HG03280 (cell line): ENCODE measurements at regions not wholly inside any gene's neighbourhood (a gene's known extent, or its start where the extent isn't known, plus 50 kb on each side); places are given as distances from the start of the nearest gene placed in this dataset.
"Not testable (repeated sequence)": the region's sequence is repeated elsewhere in the genome, so short reads cannot be mapped to it uniquely, and the experiment has no call there.

Experiments used
- ATAC-seq: cut with Tn5 transposase; IDR thresholded peaks from one replicate; pipeline ENCODE4 v1.9.1; 2021; ENCODE audit warnings: mild to moderate bottlenecking, moderate library complexity; ENCODE audit not compliant: unreplicated experiment

DNA sequence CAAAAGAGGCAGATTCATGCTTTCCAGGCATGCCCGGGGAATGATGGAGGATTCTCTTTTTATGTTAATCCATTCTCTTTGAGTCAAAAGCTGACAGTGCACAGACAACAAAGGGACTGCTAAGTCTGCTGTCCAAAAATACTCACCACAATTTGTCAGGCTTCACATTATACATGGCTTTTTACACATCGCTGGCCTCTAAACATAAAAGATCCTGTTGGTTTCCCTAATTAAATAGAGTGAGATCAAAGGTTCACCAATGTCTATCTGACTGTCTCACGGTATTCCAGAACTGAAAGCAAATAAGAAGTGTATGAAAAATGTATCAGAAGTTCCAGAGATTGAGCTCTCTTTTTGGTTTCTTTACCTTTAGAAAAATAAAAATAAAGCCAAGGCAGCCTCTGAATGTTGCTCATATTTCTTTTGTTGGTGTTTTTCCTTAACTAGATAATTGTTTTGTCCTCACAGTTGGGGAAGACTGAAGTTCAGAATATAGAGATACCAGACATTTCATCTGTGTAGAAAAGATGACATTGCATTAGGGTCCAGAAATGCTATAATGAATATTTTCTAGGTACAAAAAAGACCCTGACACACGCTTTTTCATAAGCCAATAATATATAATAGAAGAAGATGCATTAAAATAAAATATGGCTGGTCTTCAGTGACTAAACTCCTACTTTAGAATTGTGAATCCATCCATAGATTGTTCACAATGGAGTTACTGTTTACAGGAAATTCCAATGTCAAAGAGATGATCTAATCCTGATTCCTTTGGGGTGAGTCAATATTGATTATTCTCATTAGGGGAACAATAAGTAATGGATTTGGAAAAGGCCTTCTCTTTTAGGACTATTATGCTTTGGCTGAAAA is 688.2 kb upstream of the CDH6 start:
- ATAC-seq: no peak

DNA sequence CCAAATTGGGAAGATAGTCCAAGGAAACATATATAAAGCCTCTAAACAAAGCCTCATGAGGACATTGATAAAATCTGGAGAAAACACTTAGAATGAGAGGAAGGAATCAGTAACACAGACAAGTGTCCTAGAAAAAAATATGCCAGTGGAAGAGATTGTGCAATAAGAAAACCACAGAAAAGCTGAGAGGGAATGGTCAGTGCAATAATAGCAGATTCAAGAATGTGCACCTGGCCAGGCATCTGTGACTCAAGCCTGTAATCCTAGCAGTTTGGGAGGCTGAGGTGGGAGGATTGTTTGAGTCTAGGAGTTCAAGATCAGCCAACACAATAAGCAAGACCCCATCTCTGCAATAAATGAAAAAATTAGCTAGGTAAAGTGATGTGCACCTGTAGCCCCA is 691.2 kb upstream of the CDH6 start:
- no peak for ATAC-seq

DNA sequence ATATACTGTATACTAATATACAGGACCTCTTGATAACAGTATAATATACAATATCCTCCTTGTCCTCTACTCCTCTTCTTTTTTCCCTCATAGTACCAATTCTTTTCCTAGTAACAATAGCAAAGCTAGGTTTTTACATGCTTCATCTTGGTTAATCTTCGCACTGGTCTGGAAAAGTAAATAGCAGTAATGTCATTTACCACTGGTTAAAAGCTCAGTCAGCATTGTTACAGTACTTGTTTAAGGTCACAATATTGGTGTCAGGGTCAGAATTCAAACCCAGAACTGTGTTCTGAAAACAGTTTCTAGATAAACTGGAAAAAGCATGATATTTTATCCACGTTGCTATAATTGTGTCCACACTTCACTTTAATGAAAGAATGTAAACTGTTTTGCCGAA is 692.4 kb upstream of the CDH6 start:
- no peak for ATAC-seq

DNA sequence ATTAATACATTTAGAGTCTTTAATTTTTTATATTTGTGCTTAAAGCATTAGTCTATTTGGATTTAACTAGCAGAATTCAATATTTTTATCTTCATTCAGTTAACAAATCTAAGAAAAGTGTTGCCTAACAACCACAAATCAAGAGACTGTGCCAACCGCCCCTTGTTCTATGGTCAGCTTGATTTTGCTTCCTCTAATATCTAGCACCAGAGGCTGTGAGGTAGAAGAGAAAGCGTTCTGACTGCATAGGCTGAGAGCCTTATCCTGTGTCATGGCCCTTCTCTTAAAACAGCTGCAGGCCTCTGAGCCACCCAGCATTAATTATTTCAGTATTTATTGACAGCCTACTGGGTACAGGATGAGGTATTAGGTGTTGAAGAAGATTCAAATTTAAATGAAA is 693.0 kb upstream of the CDH6 start:
- ATAC-seq: no peak

GRCh38 chr5:30499402-30499801 is 694.1 kb upstream of the CDH6 start:
- no peak for ATAC-seq

GRCh38 chr5:30498972-30499371 is 694.5 kb upstream of the CDH6 start:
- ATAC-seq: no peak

GRCh38 chr5:30498509-30498908 is 695.0 kb upstream of the CDH6 start:
- not testable (repeated sequence) for ATAC-seq

DNA sequence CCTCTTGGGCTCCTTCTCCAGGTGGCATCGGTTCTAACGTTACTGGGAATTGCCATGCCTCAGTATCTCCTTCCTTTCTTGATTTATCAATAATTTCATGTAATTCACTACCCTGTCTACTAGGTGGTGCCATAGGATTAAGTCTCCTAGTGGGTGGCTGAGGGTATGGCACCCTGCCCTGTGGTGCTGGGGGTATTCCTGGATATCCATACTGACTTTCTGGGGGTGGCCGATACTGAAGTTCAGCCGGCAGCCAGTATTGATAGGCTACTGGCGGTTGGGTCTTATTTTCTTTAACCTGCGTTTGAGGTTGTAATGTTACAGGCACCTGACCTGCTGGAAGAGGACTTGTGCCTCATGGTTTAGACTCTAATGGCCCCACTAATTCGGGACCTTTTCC is 699.4 kb upstream of the CDH6 start:
- not testable (repeated sequence) for ATAC-seq

GRCh38 chr5:30479104-30479503 is 714.4 kb upstream of the CDH6 start:
- no peak for ATAC-seq

DNA sequence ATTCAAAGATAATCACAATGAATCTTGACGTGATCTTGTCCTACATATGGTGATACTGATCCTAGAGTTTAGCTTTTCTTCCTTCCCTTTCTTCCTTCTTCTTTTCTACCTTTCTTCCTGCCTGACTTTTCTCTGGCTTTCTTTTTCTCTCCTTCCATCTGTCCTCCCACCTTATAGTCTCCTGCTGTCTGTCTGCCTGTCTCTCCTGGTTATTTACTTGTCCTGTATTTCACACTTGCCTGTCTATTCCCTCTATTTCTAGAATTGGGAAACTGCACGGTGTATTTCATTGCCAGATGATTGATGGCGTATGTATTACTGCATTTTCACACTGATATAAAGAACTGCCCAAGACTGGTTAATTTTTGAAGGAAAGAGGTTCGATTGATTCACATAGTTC is 718.1 kb upstream of the CDH6 start:
- ATAC-seq: no peak

- no peak for ATAC-seq
Measured at GRCh38 chr5:30469691-30470090, 723.8 kb upstream of the CDH6 start.

- no peak for ATAC-seq
Measured at GRCh38 chr5:30458681-30459080, 734.8 kb upstream of the CDH6 start.

DNA sequence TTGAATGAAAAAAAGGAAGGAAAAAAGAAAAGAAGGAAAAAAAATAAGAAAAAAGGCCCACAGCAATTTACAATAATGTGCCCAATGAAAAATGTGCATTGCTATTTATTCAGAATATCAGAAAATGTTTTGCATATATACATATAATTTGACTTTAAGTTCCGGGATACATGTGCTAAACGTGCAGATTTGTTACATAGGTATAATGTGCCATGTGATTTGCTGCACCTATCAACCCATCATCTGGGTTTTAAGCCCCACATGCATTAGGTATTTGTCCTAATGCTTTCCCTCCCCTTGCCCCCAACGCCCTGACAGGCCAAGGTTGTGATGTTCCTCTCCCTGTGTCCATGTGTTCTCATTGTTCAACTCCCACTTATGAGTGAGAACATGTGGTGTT is 738.0 kb upstream of the CDH6 start:
- ATAC-seq: not testable (repeated sequence)

- no peak for ATAC-seq
Measured at GRCh38 chr5:30453168-30453567, 740.3 kb upstream of the CDH6 start.

DNA sequence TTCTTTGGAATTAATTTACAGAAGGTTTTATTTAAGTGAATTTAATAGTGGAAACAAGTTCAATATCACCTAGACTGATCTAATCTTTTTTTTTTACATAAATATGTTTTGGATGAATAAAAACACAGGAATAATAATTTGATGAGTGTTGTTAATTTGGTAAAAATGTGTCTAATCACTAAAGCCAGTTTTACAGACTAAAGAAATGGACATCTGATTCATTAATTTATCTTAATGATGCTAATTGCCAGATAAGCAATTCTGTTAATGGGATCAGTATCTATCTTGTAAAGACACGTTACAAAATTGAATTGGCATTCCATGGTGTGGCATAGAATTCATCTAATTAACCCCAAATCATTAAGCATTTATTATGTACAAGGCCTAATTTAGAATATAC is 743.3 kb upstream of the CDH6 start:
- ATAC-seq: no peak

GRCh38 chr5:30447431-30447830 is 746.1 kb upstream of the CDH6 start:
- ATAC-seq: no peak

DNA sequence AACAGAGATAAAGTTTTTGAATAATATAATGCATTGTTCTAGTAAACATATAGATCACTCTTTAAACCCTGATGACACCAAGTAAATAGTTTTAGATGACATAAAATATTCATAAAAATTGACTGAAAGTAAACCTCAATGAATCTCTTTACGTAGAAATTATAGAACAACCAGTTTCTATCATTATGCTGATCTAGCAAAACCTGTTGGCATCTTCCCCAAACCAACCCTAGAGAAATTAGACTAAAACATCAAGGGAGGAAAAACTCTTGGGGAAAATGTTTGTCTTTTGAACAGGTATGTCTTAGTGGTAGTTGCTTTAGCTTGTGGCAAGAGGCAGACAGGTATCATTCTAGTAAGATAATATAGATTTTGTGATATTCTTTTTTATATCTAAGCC is 747.0 kb upstream of the CDH6 start:
- no peak for ATAC-seq

- ATAC-seq: no peak
Measured at GRCh38 chr5:30438785-30439184, 754.7 kb upstream of the CDH6 start.

GRCh38 chr5:30436691-30437090 is 756.8 kb upstream of the CDH6 start:
- ATAC-seq: no peak

- not testable (repeated sequence) for ATAC-seq
Measured at GRCh38 chr5:30428866-30429407, 764.5 kb upstream of the CDH6 start.

GRCh38 chr5:30414078-30414477 is 779.4 kb upstream of the CDH6 start:
- no peak for ATAC-seq

DNA sequence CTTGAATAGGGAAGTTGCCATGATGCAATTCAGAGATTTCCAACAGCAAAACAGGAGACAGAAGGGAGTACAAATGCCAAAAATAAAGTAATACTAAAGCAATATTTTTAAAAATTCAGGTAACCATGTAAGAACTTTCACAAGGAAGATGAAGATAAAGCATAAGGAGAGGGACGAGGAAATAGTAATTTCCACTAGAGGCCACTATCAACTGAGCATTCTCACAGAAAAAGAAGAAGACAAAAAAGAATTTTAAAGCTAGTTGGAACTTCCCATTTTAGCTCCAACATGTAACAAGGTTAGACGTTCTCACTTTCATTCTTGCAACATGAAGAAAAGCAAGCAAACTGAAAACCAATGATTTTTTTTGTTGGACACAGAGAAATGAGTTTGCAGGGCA is 779.9 kb upstream of the CDH6 start:
- no peak for ATAC-seq

- no peak for ATAC-seq
Measured at GRCh38 chr5:30405821-30406220, 787.7 kb upstream of the CDH6 start.
